ENCODE measurements at regions not wholly inside any gene's neighbourhood (a gene's known extent, or its start where the extent isn't known, plus 50 kb on each side); places are given as distances from the start of the nearest gene placed in this dataset.

DNA sequence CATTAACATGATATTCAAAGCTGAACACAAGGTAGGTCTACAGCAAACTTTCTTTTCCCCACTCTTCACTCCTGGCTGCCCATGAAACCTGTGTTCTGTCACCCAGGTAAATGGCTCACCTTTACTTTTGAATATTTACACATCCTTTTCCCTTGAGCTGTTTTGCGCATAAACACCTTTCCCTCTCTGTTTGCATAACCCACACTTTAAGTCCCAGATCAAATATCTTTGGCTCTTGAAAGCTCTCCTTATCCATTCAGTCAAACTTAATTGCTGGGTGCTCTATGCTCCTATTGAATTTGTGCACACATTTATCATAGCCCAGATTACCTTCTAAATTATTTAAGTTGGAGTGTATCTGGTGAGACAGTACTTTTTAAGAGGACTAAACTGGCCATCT, 51.7 kb upstream of the ATP8A1 start:
- TF ChIP-seq CTCF (IDR thresholded peaks at IDR 0.05; ENCODE audit: low read depth, low read length) (no peak), EZH2phosphoT487 (IDR thresholded peaks at IDR 0.05; ENCODE audit: low read depth) (no peak)

Measured in OCI-LY3 (cell line).